IMR-90 (cell line): ENCODE measurements at regions not wholly inside any gene's neighbourhood (a gene's known extent, or its start where the extent isn't known, plus 50 kb on each side); places are given as distances from the start of the nearest gene placed in this dataset.

Experiments used
- ATAC-seq: fragments of 200-7000 bp; cut with Tn5 transposase; 2 replicates; pipeline ENCODE4 v1.9.1; 2020; ENCODE audit warnings: low read depth, mild to moderate bottlenecking, moderate library complexity
- BruUV-seq: library from RNA; stranded (reverse); fragments of 400-500 nt; replicated peaks from 2 replicates; lab custom pipeline; 2021; lab: Mats Ljungman, UMichigan
- CTCF ChIA-PET: fragments of 300-600 bp; formaldehyde crosslinking; extraction: SDS; loops from one replicate; lab custom pipeline; 2021; ENCODE audit warnings: antibody characterized with exemption; lab: Yijun Ruan, JAX
- POLR2A ChIA-PET: fragments of 300-600 bp; sonication (Branson Sonifier 250); formaldehyde crosslinking; loops from one replicate; lab custom pipeline; 2022; ENCODE audit warnings: antibody characterized with exemption; ENCODE audit not compliant: unreplicated experiment; lab: Charles Lee
- DNase-seq: peaks from one replicate; pipeline ENCODE4 v3.0.0; 2013
- H2AFZ ChIP-seq: replicated peaks from 2 replicates; pipeline ENCODE3; 2013; ENCODE audit warnings: low read length, mild to moderate bottlenecking; ENCODE audit not compliant: poor library complexity
- H2AK5ac ChIP-seq: 2 replicates; pipeline ENCODE4 v1.6.1; 2013; ENCODE audit warnings: low read depth, low read length, inconsistent platforms
- H2AK9ac ChIP-seq: replicated peaks from 2 replicates; pipeline ENCODE3; 2013; ENCODE audit warnings: mild to moderate bottlenecking, low read depth, low read length, moderate library complexity; ENCODE audit not compliant: poor library complexity
- H2BK120ac ChIP-seq: 2 replicates; pipeline ENCODE4 v1.6.1; 2013; ENCODE audit warnings: low read depth, low read length, inconsistent platforms
- H2BK15ac ChIP-seq: 3 replicates; pipeline ENCODE4 v1.6.1; 2013; ENCODE audit warnings: low read depth, low read length, inconsistent platforms
- H2BK20ac ChIP-seq: 2 replicates; pipeline ENCODE4 v1.6.1; 2013; ENCODE audit warnings: low read depth, mild to moderate bottlenecking, inconsistent platforms, low read length, moderate library complexity
- H2BK5ac ChIP-seq: 2 replicates; pipeline ENCODE4 v1.6.1; 2013; ENCODE audit warnings: mild to moderate bottlenecking, low read depth, low read length, inconsistent platforms; ENCODE audit not compliant: poor library complexity, severe bottlenecking
- H3K14ac ChIP-seq: replicated peaks from 2 replicates; pipeline ENCODE4 v1.6.1; 2013; ENCODE audit warnings: low read depth, low read length, inconsistent platforms
- H3K18ac ChIP-seq: 2 replicates; pipeline ENCODE4 v1.6.1; 2013; ENCODE audit warnings: low read depth, low read length, control low read depth
- H3K23ac ChIP-seq: 2 replicates; pipeline ENCODE4 v1.6.1; 2013; ENCODE audit warnings: low read depth, low read length, inconsistent platforms
- H3K27ac ChIP-seq: 2 replicates; pipeline ENCODE4 v1.5.1; 2013; ENCODE audit warnings: mild to moderate bottlenecking, control low read depth, low read length; ENCODE audit not compliant: insufficient read depth
- H3K27me3 ChIP-seq: 2 replicates; pipeline ENCODE4 v1.6.1; 2013; ENCODE audit warnings: low read length; ENCODE audit not compliant: control insufficient read depth, insufficient read depth
- H3K36me3 ChIP-seq: 2 replicates; pipeline ENCODE4 v1.6.1; 2013; ENCODE audit warnings: low read length, mixed read lengths; ENCODE audit not compliant: control insufficient read depth, insufficient read depth
- H3K4ac ChIP-seq: 2 replicates; pipeline ENCODE4 v1.6.1; 2013; ENCODE audit warnings: low read depth, low read length, inconsistent platforms
- H3K4me1 ChIP-seq: 2 replicates; pipeline ENCODE4 v1.6.1; 2013; ENCODE audit warnings: low read length, mixed read lengths; ENCODE audit not compliant: control insufficient read depth, insufficient read depth
- H3K4me2 ChIP-seq: 2 replicates; pipeline ENCODE4 v1.6.1; 2013; ENCODE audit warnings: low read depth, mild to moderate bottlenecking, control low read depth, low read length, moderate library complexity
- H3K4me3 ChIP-seq: 2 replicates; pipeline ENCODE4 v1.5.1; 2013; ENCODE audit warnings: low read depth, mild to moderate bottlenecking, control low read depth, low read length, moderate library complexity; ENCODE audit not compliant: insufficient read depth
- H3K56ac ChIP-seq: 2 replicates; pipeline ENCODE4 v1.6.1; 2013; ENCODE audit warnings: low read length, inconsistent platforms; ENCODE audit not compliant: insufficient read depth; ENCODE audit errors: extremely low read depth
- H3K79me1 ChIP-seq, 2 experiments: 2 replicates each; pipeline ENCODE4 v1.6.1; 2013; ENCODE audit warnings: low read length in 2 of 2, inconsistent platforms in 1 of 2, low read depth in 1 of 2
- H3K9ac ChIP-seq: 2 replicates; pipeline ENCODE4 v1.6.1; 2013; ENCODE audit warnings: low read depth, low read length, control low read depth
- H3K9me1 ChIP-seq: 2 replicates; pipeline ENCODE4 v1.6.1; 2013; ENCODE audit warnings: low read length, inconsistent platforms; ENCODE audit not compliant: insufficient read depth
- H3K9me3 ChIP-seq: 2 replicates; pipeline ENCODE4 v1.6.1; 2013; ENCODE audit warnings: low read length; ENCODE audit not compliant: control insufficient read depth, insufficient read depth
- H4K20me1 ChIP-seq: 2 replicates; pipeline ENCODE4 v1.6.1; 2013; ENCODE audit warnings: low read length, inconsistent platforms; ENCODE audit not compliant: insufficient read depth
- H4K5ac ChIP-seq: 2 replicates; pipeline ENCODE4 v1.6.1; 2013; ENCODE audit warnings: mild to moderate bottlenecking, low read depth, low read length, control low read depth
- H4K8ac ChIP-seq, 2 experiments: 2 replicates each; pipeline ENCODE4 v1.6.1; 2013; ENCODE audit warnings: low read depth in 2 of 2, low read length in 2 of 2, control low read depth in 1 of 2, inconsistent platforms in 1 of 2
- H4K91ac ChIP-seq: 2 replicates; pipeline ENCODE4 v1.6.1; 2013; ENCODE audit warnings: low read depth, low read length, inconsistent platforms; ENCODE audit not compliant: insufficient read depth
- BHLHE40 ChIP-seq: fragments of 150-350 bp; IDR thresholded peaks from 2 replicates; pipeline ENCODE4 v1.6.1; 2016; ENCODE audit warnings: mild to moderate bottlenecking, low read depth, low read length
- CEBPB ChIP-seq: IDR thresholded peaks from 2 replicates; pipeline ENCODE4 v1.6.1; 2012; ENCODE audit warnings: low read depth, low read length, improper control_type of control experiment
- CHD1 ChIP-seq: IDR thresholded peaks from 2 replicates; pipeline ENCODE4 v1.6.1; 2012; ENCODE audit warnings: low read depth, low read length, improper control_type of control experiment
- MAFK ChIP-seq: IDR thresholded peaks from 2 replicates; pipeline ENCODE4 v1.6.1; 2012; ENCODE audit warnings: low read depth, low read length, improper control_type of control experiment
- MAZ ChIP-seq: IDR thresholded peaks from 2 replicates; pipeline ENCODE4 v1.6.1; 2012; ENCODE audit warnings: low read depth, mild to moderate bottlenecking, low read length, improper control_type of control experiment, moderate library complexity, borderline replicate concordance
- NFE2L2 ChIP-seq: fragments of 150-350 bp; IDR thresholded peaks from 2 replicates; pipeline ENCODE4 v1.6.1; 2016; ENCODE audit warnings: low read depth, mild to moderate bottlenecking, low read length
- RAD21 ChIP-seq: IDR thresholded peaks from 2 replicates; pipeline ENCODE4 v1.6.1; 2012; ENCODE audit warnings: low read length, improper control_type of control experiment
- RCOR1 ChIP-seq: IDR thresholded peaks from 2 replicates; pipeline ENCODE4 v1.6.1; 2012; ENCODE audit warnings: mild to moderate bottlenecking, low read length, improper control_type of control experiment; ENCODE audit not compliant: insufficient replicate concordance
- RFX5 ChIP-seq: IDR thresholded peaks from 2 replicates; pipeline ENCODE4 v1.8.0; 2012; ENCODE audit warnings: low read depth, mild to moderate bottlenecking, low read length, moderate library complexity
- SMC3 ChIP-seq: fragments of 150-350 bp; IDR thresholded peaks from 2 replicates; pipeline ENCODE4 v1.6.1; 2016; ENCODE audit warnings: low read depth, mild to moderate bottlenecking, antibody characterized with exemption, low read length, moderate library complexity
- WGBS, 2 experiments: methylation state at CpG; one replicate each; pipeline versions ENCODE4 v1.1.5 to v1.1.7; 2013; ENCODE audit warnings: missing lambda C conversion rate in 2 of 2; ENCODE audit not compliant: insufficient read length in 1 of 2; ENCODE audit errors: extremely low coverage in 2 of 2; 5-methylcytosine and 5-hydroxymethylcytosine counted together
- dilution Hi-C: fragments of 300-500 bp; cut with HindIII; formaldehyde crosslinking; loops from one replicate; pipeline ENCODE4 v1.14.3; 2018; ENCODE audit warnings: low sequenced_read_pairs; ENCODE audit not compliant: unreplicated experiment
- in situ Hi-C: fragments of 300-500 bp; cut with MboI; formaldehyde crosslinking; loops from 3 replicates; pipeline ENCODE4 v1.14.3; 2019; ENCODE audit warnings: low sequenced_read_pairs, inconsistent platforms, mixed read lengths
- intact Hi-C: fragments of 100-400 bp; cut with micrococcal nuclease; formaldehyde crosslinking; loops from 2 replicates; pipeline ENCODE4 v1.10.0; 2022
- TF ChIP-seq, protein P1 (sequence below): fragments of 150-350 bp; IDR thresholded peaks from 2 replicates; pipeline ENCODE4 v1.6.1; 2017; ENCODE audit warnings: mild to moderate bottlenecking, antibody characterized with exemption, low read length, low read depth
- TF ChIP-seq, protein P2 (sequence below): conservative IDR thresholded peaks from 2 replicates; pipeline ENCODE4 v1.5.1; 2012; ENCODE audit warnings: mild to moderate bottlenecking, low read depth, low read length, improper control_type of control experiment

DNA sequence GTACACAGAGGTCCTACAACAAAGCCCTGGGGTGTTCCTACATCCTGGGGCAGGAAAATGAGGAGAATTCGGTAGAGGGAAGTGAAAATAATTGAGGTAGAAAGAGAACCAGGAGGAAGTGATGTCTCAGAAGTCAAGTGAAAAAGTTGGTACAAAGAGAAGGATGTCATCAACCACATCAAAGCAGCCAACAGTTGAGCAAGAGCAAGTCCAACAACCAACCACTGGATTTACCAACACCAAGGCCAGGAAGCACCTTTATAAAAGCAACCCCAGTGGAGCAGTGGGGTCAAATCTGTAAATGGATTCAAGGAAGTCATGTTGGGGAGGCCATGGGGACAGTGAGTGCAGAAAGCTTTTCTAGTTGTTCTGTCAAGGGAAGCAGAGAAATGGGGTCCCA lies 360.4 kb downstream of the ZNF516 start:
- no peak overlapping the region for H3K14ac ChIP-seq
- H3K4me2 ChIP-seq = no peak overlapping the region
- H3K18ac ChIP-seq = no peak overlapping the region
- H3K79me1 ChIP-seq = no peaks in the 10 kb centered on the region
- CTCF ChIA-PET = no interaction called here
- POLR2A ChIA-PET = no interaction called here
- no peak overlapping the region for H3K56ac ChIP-seq
- H2BK120ac ChIP-seq = no peak overlapping the region
- no peaks in the 10 kb centered on the region for H4K20me1 ChIP-seq
- no CpG with 5 or more reads among the region's 1 CpG for WGBS, 2 experiments
- ATAC-seq (no peak), DNase-seq (no peak)
- no peak overlapping the region for H3K23ac ChIP-seq
- no peaks in the 10 kb centered on the region for H3K36me3 ChIP-seq
- BruUV-seq = no TSS peak
- no peak overlapping the region for H2AK9ac ChIP-seq
- no peak overlapping the region for H4K8ac ChIP-seq
- TF ChIP-seq BHLHE40 (no peak), RAD21 (no peak), MAZ (no peak), SMC3 (no peak), CHD1 (no peak), RCOR1 (no peak), CEBPB (no peak), RFX5 (no peak), NFE2L2 (no peak), MAFK (no peak)
- TF ChIP-seq, protein P1, sequence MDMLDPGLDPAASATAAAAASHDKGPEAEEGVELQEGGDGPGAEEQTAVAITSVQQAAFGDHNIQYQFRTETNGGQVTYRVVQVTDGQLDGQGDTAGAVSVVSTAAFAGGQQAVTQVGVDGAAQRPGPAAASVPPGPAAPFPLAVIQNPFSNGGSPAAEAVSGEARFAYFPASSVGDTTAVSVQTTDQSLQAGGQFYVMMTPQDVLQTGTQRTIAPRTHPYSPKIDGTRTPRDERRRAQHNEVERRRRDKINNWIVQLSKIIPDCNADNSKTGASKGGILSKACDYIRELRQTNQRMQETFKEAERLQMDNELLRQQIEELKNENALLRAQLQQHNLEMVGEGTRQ = no peak
- TF ChIP-seq, protein P2, sequence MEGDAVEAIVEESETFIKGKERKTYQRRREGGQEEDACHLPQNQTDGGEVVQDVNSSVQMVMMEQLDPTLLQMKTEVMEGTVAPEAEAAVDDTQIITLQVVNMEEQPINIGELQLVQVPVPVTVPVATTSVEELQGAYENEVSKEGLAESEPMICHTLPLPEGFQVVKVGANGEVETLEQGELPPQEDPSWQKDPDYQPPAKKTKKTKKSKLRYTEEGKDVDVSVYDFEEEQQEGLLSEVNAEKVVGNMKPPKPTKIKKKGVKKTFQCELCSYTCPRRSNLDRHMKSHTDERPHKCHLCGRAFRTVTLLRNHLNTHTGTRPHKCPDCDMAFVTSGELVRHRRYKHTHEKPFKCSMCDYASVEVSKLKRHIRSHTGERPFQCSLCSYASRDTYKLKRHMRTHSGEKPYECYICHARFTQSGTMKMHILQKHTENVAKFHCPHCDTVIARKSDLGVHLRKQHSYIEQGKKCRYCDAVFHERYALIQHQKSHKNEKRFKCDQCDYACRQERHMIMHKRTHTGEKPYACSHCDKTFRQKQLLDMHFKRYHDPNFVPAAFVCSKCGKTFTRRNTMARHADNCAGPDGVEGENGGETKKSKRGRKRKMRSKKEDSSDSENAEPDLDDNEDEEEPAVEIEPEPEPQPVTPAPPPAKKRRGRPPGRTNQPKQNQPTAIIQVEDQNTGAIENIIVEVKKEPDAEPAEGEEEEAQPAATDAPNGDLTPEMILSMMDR = no peak
- no peak overlapping the region for H2AFZ ChIP-seq
- no peak overlapping the region for H3K4me3 ChIP-seq
- H2BK15ac ChIP-seq = no peak overlapping the region
- H3K27me3 ChIP-seq = no peaks in the 10 kb centered on the region
- dilution Hi-C loops (no loop called here), intact Hi-C loops (no loop called here), in situ Hi-C loops (no loop called here)
- no peak overlapping the region for H3K27ac ChIP-seq
- no peak overlapping the region for H3K9ac ChIP-seq
- no peak overlapping the region for H2BK20ac ChIP-seq
- no peak overlapping the region for H2AK5ac ChIP-seq
- H3K4ac ChIP-seq = no peak overlapping the region
- no peaks in the 10 kb centered on the region for H3K9me1 ChIP-seq
- H3K9me3 ChIP-seq = peaks cover 17% of the 10 kb centered on the region
- H2BK5ac ChIP-seq = no peak overlapping the region
- no peaks in the 10 kb centered on the region for H3K4me1 ChIP-seq
- no peak overlapping the region for H4K5ac ChIP-seq
- no peak overlapping the region for H4K91ac ChIP-seq
